IPS DF 6.9 (cell line): ENCODE measurements at regions not wholly inside any gene's neighbourhood (a gene's known extent, or its start where the extent isn't known, plus 50 kb on each side); places are given as distances from the start of the nearest gene placed in this dataset.

ENCODE experiments used
- DNase-seq: peaks from one replicate; pipeline ENCODE4 v3.0.0-alpha.2; 2013; ENCODE audit warnings: low read depth, low spot score
- H3K27ac ChIP-seq: one replicate; pipeline ENCODE4 v1.5.1; 2013; ENCODE audit warnings: low read length, control low read depth
- H3K27me3 ChIP-seq: 2 replicates; pipeline ENCODE4 v1.6.1; 2013; ENCODE audit warnings: mild to moderate bottlenecking, low read length; ENCODE audit not compliant: control insufficient read depth, insufficient read depth
- H3K36me3 ChIP-seq: 2 replicates; pipeline ENCODE4 v1.6.1; 2013; ENCODE audit warnings: low read length; ENCODE audit not compliant: control insufficient read depth, insufficient read depth
- H3K4me1 ChIP-seq: 2 replicates; pipeline ENCODE4 v1.6.1; 2013; ENCODE audit warnings: low read length; ENCODE audit not compliant: control insufficient read depth, insufficient read depth
- H3K4me3 ChIP-seq: 2 replicates; pipeline ENCODE4 v1.5.1; 2013; ENCODE audit warnings: mild to moderate bottlenecking, low read length
- H3K9me3 ChIP-seq: 2 replicates; pipeline ENCODE4 v1.6.1; 2013; ENCODE audit warnings: low read length, inconsistent platforms; ENCODE audit not compliant: control insufficient read depth, insufficient read depth
- WGBS: extraction: QIAGEN DNeasy Blood & Tissue Kit; methylation state at CpG from one replicate; pipeline ENCODE4 v1.1.7; 2013; ENCODE audit warnings: mixed read lengths, missing lambda C conversion rate; ENCODE audit not compliant: insufficient read length, insufficient coverage; 5-methylcytosine and 5-hydroxymethylcytosine counted together

DNA sequence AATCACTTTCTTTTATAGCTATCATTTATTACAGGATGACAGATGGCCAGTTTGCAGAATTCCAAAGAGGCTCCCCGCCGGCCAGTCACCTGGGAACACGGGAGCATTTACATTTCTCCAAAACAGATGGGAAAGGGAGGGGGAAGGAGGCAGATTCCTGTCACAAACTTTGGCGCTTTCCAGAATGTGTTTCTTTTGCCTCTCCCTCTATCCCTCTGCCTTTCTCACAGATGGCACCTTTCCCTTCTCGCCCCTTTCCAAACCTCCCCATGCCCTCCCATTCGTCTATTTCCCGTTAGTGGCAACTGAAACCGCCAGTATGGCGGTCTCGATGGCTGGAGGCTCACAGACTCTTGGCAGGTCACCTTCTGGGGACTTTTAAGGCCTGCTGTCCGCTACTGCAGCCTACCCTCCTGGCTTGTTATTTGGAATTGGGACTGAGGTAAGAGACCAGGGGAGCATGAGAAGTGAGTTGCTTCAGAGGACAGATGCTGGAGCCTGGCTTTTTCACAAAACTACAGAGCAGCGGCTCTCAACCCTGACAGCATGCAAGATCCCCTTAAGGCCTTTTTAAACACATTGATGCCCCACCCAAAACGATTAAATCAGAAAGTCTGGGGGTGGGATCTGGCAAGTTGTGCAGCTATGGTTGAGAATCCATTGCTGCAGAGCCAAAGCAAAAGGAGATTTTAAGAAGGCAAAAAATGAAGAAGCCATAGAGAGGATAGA, 161.5 kb upstream of the VASH1 start:
- Histone ChIP-seq H3K36me3 (no peaks in the 10 kb centered on the region), H3K27me3 (no peaks in the 10 kb centered on the region), H3K4me3 (no peak overlapping the region), H3K4me1 (0 out of 2 replicates have a peak, but pooled peaks cover 1% of the 10 kb centered on the region), H3K9me3 (no peaks in the 10 kb centered on the region), H3K27ac (no peak overlapping the region)
- no CpG with 5 or more reads among the region's 13 CpGs for WGBS
- DNase-seq = no peak

- WGBS = no CpG with 5 or more reads among the region's 7 CpGs
- Histone ChIP-seq H3K9me3 (no peaks in the 10 kb centered on the region), H3K4me3 (no peak overlapping the region), H3K4me1 (0 out of 2 replicates have a peak, but pooled peaks cover 1% of the 10 kb centered on the region), H3K27ac (no peak overlapping the region), H3K36me3 (no peaks in the 10 kb centered on the region), H3K27me3 (no peaks in the 10 kb centered on the region)
- DNase-seq = no peak
Observed at GRCh38 chr14:76603713-76604112, 157.6 kb upstream of the VASH1 start.

DNA sequence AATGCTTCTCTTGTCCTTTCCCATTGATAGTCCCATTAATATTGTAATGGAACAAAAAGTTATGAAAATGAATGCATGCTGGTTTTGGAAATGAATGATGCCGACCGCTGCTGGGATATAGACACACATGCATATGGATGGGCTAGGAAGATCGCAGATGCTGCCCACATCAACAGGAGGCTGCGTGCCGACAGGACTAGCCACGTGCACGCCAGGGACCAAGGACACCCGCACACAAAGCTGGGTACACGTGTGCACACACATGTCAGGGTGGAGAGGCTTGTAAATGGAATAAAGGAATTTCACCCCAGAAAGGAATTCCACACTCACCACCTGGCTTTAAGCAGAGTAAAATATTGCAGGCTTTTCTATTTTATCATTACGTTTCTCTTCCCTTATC, 153.8 kb upstream of the VASH1 start:
- Histone ChIP-seq H3K36me3 (no peaks in the 10 kb centered on the region), H3K4me1 (peaks cover 1% of the 10 kb centered on the region; the same call in 1 of the 2 replicates), H3K27ac (no peak overlapping the region), H3K27me3 (no peaks in the 10 kb centered on the region), H3K4me3 (no peak overlapping the region), H3K9me3 (no peaks in the 10 kb centered on the region)
- no CpG with 5 or more reads among the region's 10 CpGs for WGBS
- no peak for DNase-seq

- Histone ChIP-seq H3K4me3 (no peak overlapping the region), H3K36me3 (no peaks in the 10 kb centered on the region), H3K9me3 (no peaks in the 10 kb centered on the region), H3K27me3 (peaks cover 1% of the 10 kb centered on the region; the same call in 1 of the 2 replicates), H3K4me1 (peaks cover 4% of the 10 kb centered on the region), H3K27ac (no peak overlapping the region)
- no peak for DNase-seq
- WGBS = no CpG with 5 or more reads among the region's 5 CpGs
Observed at GRCh38 chr14:76612654-76613053, 148.6 kb upstream of the VASH1 start.

- H3K4me1 ChIP-seq = peaks cover 4% of the 10 kb centered on the region
- no peak for DNase-seq
- H3K27ac ChIP-seq = no peak overlapping the region
- H3K9me3 ChIP-seq = no peaks in the 10 kb centered on the region
- no CpG with 5 or more reads among the region's 2 CpGs for WGBS
- no peak overlapping the region for H3K4me3 ChIP-seq
- H3K36me3 ChIP-seq = no peaks in the 10 kb centered on the region
- H3K27me3 ChIP-seq = peaks cover 1% of the 10 kb centered on the region; the same call in 1 of the 2 replicates
Observed at GRCh38 chr14:76613616-76614015, 147.7 kb upstream of the VASH1 start.

- Histone ChIP-seq H3K27ac (no peak overlapping the region), H3K4me3 (no peak overlapping the region), H3K27me3 (peaks cover 1% of the 10 kb centered on the region; the same call in 1 of the 2 replicates), H3K4me1 (peaks cover 4% of the 10 kb centered on the region), H3K9me3 (no peaks in the 10 kb centered on the region), H3K36me3 (no peaks in the 10 kb centered on the region)
- no CpG with 5 or more reads among the region's 9 CpGs for WGBS
- no peak for DNase-seq
Observed at GRCh38 chr14:76615331-76615730, 145.9 kb upstream of the VASH1 start.

- no peak for DNase-seq
- no peak overlapping the region for H3K27ac ChIP-seq
- no peaks in the 10 kb centered on the region for H3K36me3 ChIP-seq
- H3K4me1 ChIP-seq = peaks cover 2% of the 10 kb centered on the region; the same call in 1 of the 2 replicates
- peaks cover 1% of the 10 kb centered on the region; the same call in 1 of the 2 replicates for H3K27me3 ChIP-seq
- no CpG with 5 or more reads among the region's 4 CpGs for WGBS
- no peaks in the 10 kb centered on the region for H3K9me3 ChIP-seq
- no peak overlapping the region for H3K4me3 ChIP-seq
Observed at GRCh38 chr14:76617440-76617839, 143.8 kb upstream of the VASH1 start.

DNA sequence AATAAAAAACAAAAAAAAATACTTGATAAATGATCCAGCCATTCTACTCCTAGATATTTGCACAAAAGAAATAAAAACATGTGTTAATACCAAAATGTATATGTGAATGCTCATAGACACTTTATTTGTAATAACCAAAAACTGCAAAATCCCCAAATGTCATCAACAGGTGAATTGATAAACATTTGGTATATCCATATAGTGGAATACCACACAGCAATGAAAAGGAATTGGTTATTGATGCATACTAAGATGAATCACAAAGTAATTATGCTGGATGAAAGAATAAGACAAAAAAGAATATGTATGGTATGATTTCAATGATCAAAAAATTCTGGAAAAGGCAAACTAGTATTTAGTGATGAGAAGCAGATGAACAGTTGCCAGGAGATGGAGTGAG, 124.7 kb upstream of the VASH1 start:
- no peak for DNase-seq
- H3K4me3 ChIP-seq = no peak overlapping the region
- no peak overlapping the region for H3K27ac ChIP-seq
- no peaks in the 10 kb centered on the region for H3K4me1 ChIP-seq
- no peaks in the 10 kb centered on the region for H3K9me3 ChIP-seq
- H3K36me3 ChIP-seq = no peaks in the 10 kb centered on the region
- H3K27me3 ChIP-seq = no peaks in the 10 kb centered on the region

DNA sequence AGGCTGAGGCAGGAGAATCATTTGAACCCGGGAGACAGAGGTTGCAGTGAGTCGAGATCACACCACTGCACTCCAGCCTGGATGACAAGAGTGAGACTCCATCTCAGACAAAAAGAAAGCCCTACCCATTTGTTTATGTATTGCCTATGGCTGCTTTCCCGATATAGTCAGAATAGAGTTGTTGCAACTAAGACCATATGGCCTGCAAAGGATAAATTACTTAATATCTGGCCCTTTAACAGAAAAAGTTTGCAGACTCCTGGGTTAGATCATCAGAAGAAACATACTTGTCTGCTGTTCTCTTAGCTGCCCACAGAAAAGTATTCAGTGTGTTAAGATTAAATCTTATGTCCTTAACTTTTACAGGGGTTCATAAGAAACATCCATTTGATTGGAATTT, 122.4 kb upstream of the VASH1 start:
- no peak for DNase-seq
- WGBS = no CpG with 5 or more reads among the region's 3 CpGs
- no peaks in the 10 kb centered on the region for H3K4me1 ChIP-seq
- H3K9me3 ChIP-seq = no peaks in the 10 kb centered on the region
- no peak overlapping the region for H3K4me3 ChIP-seq
- no peaks in the 10 kb centered on the region for H3K36me3 ChIP-seq
- H3K27me3 ChIP-seq = no peaks in the 10 kb centered on the region
- no peak overlapping the region for H3K27ac ChIP-seq

DNA sequence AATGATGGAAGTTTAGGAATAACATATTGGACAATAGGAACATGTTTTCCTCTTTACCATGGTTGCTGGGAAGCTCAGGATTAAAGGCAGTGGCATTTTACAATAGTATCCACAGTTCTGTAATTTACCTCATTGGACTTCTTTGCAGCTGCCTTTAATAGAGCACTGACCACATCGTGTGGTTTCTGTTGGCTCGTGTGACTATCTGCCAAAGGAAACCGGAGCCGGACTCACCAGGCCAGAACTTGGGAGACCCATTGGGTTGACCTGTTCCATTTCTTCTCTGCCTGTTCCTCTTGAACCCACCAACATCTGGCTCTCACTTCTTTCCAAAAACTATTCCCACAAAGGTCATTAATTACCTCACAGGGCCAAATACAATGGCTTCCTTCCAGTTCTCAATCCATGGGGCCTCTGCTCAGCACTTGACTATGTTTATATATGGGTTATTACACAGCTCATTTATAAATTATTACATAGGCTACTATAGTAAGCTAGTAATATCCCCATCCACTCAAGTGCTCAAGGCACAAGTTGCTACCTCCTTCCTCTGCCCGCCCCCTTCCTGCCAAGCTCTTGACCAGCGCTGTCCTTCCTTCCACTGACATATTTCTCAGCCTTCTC, 121.5 kb upstream of the VASH1 start:
- H3K27me3 ChIP-seq = no peaks in the 10 kb centered on the region
- whole genome bisulfite sequencing = no CpG with 5 or more reads among the region's 6 CpGs
- no peaks in the 10 kb centered on the region for H3K9me3 ChIP-seq
- no peaks in the 10 kb centered on the region for H3K36me3 ChIP-seq
- peaks cover 2% of the 10 kb centered on the region; the same call in 1 of the 2 replicates for H3K4me1 ChIP-seq
- no peak overlapping the region for H3K27ac ChIP-seq
- no peak for DNase-seq
- H3K4me3 ChIP-seq = no peak overlapping the region
